ENCODE measurements at regions not wholly inside any gene's neighbourhood (a gene's known extent, or its start where the extent isn't known, plus 50 kb on each side); places are given as distances from the start of the nearest gene placed in this dataset.

- H3K79me2 ChIP-seq (ENCODE audit: low read length), result no peaks in the 10 kb centered on the region
- no peak overlapping the region for H2AFZ ChIP-seq (ENCODE audit: low read depth, low read length)
- no peak overlapping the region for H3K9ac ChIP-seq (ENCODE audit: low read length)
- H3K4me2 ChIP-seq (ENCODE audit: low read length), result no peak overlapping the region
- no peaks in the 10 kb centered on the region for H3K9me3 ChIP-seq (ENCODE audit: insufficient read depth, low read length)
- TF ChIP-seq, protein P1, sequence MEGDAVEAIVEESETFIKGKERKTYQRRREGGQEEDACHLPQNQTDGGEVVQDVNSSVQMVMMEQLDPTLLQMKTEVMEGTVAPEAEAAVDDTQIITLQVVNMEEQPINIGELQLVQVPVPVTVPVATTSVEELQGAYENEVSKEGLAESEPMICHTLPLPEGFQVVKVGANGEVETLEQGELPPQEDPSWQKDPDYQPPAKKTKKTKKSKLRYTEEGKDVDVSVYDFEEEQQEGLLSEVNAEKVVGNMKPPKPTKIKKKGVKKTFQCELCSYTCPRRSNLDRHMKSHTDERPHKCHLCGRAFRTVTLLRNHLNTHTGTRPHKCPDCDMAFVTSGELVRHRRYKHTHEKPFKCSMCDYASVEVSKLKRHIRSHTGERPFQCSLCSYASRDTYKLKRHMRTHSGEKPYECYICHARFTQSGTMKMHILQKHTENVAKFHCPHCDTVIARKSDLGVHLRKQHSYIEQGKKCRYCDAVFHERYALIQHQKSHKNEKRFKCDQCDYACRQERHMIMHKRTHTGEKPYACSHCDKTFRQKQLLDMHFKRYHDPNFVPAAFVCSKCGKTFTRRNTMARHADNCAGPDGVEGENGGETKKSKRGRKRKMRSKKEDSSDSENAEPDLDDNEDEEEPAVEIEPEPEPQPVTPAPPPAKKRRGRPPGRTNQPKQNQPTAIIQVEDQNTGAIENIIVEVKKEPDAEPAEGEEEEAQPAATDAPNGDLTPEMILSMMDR (IDR thresholded peaks at IDR 0.05; ENCODE audit: low read depth, low read length), result peak; percentile 78
- TF ChIP-seq EZH2phosphoT487 (IDR thresholded peaks at IDR 0.05; ENCODE audit: low read depth), result no peak
- H3K4me1 ChIP-seq (ENCODE audit: low read length), result no peaks in the 10 kb centered on the region
- H3K27ac ChIP-seq (ENCODE audit: low read length), result no peak overlapping the region
- H3K27me3 ChIP-seq (ENCODE audit: low read depth, low read length), result peaks cover 14% of the 10 kb centered on the region
- no peaks in the 10 kb centered on the region for H4K20me1 ChIP-seq (ENCODE audit: insufficient read depth, low read length)
- H3K36me3 ChIP-seq (replicated peaks; ENCODE audit: low read depth, low read length), result no peaks in the 10 kb centered on the region
- H3K4me3 ChIP-seq (ENCODE audit: low read length), result no peak overlapping the region
Measured at GRCh38 chr1:90114521-90115141, 119.7 kb downstream of the ZNF326 start.

GRCh38 chr1:90107990-90108389 lies 113.1 kb downstream of the ZNF326 start:
- Histone ChIP-seq H3K27me3 (ENCODE audit: low read depth, low read length) (peaks cover 18% of the 10 kb centered on the region; the same call in 1 of the 2 replicates), H3K79me2 (ENCODE audit: low read length) (no peaks in the 10 kb centered on the region), H3K9me3 (ENCODE audit: insufficient read depth, low read length) (no peaks in the 10 kb centered on the region), H3K27ac (ENCODE audit: low read length) (no peak overlapping the region), H3K4me1 (ENCODE audit: low read length) (no peaks in the 10 kb centered on the region), H3K4me3 (ENCODE audit: low read length) (no peak overlapping the region), H2AFZ (ENCODE audit: low read depth, low read length) (no peak overlapping the region), H3K4me2 (ENCODE audit: low read length) (no peak overlapping the region), H3K9ac (ENCODE audit: low read length) (no peak overlapping the region), H4K20me1 (ENCODE audit: insufficient read depth, low read length) (no peaks in the 10 kb centered on the region), H3K36me3 (replicated peaks; ENCODE audit: low read depth, low read length) (no peaks in the 10 kb centered on the region)
- TF ChIP-seq, protein P1 (IDR thresholded peaks at IDR 0.05; ENCODE audit: low read depth, low read length), result no peak
- no peak for TF ChIP-seq EZH2phosphoT487 (IDR thresholded peaks at IDR 0.05; ENCODE audit: low read depth)

- Histone ChIP-seq H3K27ac (ENCODE audit: low read length) (no peak overlapping the region), H3K27me3 (ENCODE audit: low read depth, low read length) (peaks cover 18% of the 10 kb centered on the region; the same call in 1 of the 2 replicates), H3K4me1 (ENCODE audit: low read length) (no peaks in the 10 kb centered on the region), H3K79me2 (ENCODE audit: low read length) (no peaks in the 10 kb centered on the region), H2AFZ (ENCODE audit: low read depth, low read length) (no peak overlapping the region), H3K9ac (ENCODE audit: low read length) (no peak overlapping the region), H3K9me3 (ENCODE audit: insufficient read depth, low read length) (no peaks in the 10 kb centered on the region), H3K36me3 (replicated peaks; ENCODE audit: low read depth, low read length) (no peaks in the 10 kb centered on the region), H3K4me2 (ENCODE audit: low read length) (no peak overlapping the region), H4K20me1 (ENCODE audit: insufficient read depth, low read length) (no peaks in the 10 kb centered on the region), H3K4me3 (ENCODE audit: low read length) (no peak overlapping the region)
- TF ChIP-seq EZH2phosphoT487 (IDR thresholded peaks at IDR 0.05; ENCODE audit: low read depth), result no peak
- TF ChIP-seq, protein P1 (IDR thresholded peaks at IDR 0.05; ENCODE audit: low read depth, low read length), result no peak
Measured at GRCh38 chr1:90106311-90106710, 111.4 kb downstream of the ZNF326 start.

DNA sequence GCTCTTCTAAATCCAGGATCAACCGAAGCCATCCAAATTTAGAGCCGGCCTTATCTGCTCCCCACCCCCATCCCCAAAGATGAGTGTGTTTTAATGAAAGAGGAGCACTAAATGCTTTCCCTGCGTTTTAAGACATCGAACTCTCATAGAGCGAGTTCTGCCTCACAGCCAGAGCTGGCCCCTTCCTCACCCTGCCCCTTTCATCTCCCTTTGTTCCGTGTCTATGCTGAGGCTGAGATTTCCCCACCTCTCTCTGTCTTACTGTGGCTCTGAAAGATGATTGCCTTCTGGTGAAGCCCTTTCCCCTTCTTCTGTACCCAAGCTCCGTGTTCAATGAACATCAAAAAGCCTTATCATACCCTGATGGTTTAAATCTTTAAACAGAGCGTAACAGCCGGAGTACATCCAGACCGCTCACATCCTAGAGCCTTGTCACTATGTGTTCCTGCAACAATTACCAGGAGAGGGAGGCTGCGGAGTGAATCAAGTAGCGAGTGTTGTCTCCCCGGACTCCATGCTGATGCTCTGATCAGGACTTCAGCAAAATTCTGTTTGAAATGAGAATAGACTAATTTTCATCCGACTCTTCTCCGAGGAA lies 110.1 kb downstream of the ZNF326 start:
- peaks cover 18% of the 10 kb centered on the region; the same call in 1 of the 2 replicates for H3K27me3 ChIP-seq (ENCODE audit: low read depth, low read length)
- H3K4me3 ChIP-seq (ENCODE audit: low read length), result no peak overlapping the region
- no peak overlapping the region for H2AFZ ChIP-seq (ENCODE audit: low read depth, low read length)
- no peak for TF ChIP-seq EZH2phosphoT487 (IDR thresholded peaks at IDR 0.05; ENCODE audit: low read depth)
- TF ChIP-seq, protein P1 (IDR thresholded peaks at IDR 0.05; ENCODE audit: low read depth, low read length), result no peak
- no peaks in the 10 kb centered on the region for H3K9me3 ChIP-seq (ENCODE audit: insufficient read depth, low read length)
- no peaks in the 10 kb centered on the region for H3K36me3 ChIP-seq (replicated peaks; ENCODE audit: low read depth, low read length)
- no peak overlapping the region for H3K9ac ChIP-seq (ENCODE audit: low read length)
- H3K27ac ChIP-seq (ENCODE audit: low read length), result no peak overlapping the region
- no peaks in the 10 kb centered on the region for H3K79me2 ChIP-seq (ENCODE audit: low read length)
- H4K20me1 ChIP-seq (ENCODE audit: insufficient read depth, low read length), result no peaks in the 10 kb centered on the region
- H3K4me1 ChIP-seq (ENCODE audit: low read length), result no peaks in the 10 kb centered on the region
- no peak overlapping the region for H3K4me2 ChIP-seq (ENCODE audit: low read length)

All from OCI-LY3 (cell line).